LoVo (cell line): ENCODE measurements at regions not wholly inside any gene's neighbourhood (a gene's known extent, or its start where the extent isn't known, plus 50 kb on each side); places are given as distances from the start of the nearest gene placed in this dataset.

ENCODE experiments used
- DNase-seq: peaks from one replicate; pipeline ENCODE4 v3.0.0-alpha.2; 2016; ENCODE audit warnings: low spot score

DNA sequence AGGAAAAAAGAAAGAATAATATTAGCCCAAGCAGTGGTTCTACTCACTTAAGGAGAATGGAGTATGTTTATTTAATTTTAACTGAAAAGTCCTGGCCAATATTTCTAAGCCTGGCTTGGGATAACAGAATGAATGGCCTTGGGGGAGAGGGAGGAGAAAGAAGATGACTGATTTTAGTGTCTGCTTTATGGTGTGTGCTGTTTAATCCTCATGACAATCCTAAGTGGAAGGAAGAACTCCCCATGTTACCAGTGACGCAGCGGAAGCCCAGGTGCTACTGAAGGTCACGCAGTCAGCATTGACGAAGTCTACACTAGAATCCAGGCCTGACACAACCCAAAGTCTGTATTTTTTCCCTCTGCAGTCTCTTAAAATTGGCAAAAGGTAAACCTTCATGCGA, 50.5 kb downstream of the PALM2AKAP2 start:
- no peak for DNase-seq

DNA sequence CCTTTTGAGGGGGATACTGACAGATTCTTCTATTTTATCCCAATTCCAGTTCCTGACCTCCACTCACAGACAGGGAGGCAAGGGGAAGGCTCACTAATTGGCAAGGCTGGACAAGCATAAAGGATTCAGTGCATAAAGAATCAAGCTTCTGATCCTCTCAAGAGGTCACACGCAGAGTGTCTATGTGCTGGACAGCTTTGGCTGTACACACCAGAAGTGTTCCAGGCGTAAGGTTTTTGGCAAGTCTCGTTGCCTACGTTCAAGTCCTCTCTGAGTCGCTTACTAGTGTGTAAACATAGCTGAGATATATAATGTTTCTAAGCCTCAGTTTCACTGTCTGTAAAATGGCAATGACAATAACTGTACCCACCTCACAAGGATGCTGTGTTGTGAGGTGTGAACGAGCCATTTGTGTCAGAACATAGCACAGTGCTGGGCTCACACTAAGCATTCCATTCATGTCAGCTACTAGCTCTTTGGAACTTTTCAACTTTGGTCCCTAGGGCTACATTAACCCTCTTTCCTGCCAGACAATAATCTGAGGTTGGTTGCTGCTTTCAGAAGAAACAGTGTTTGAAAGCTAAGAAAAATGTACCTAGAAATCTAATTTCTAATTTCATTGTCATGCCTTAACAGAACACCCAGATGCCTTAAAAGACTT, 52.1 kb downstream of the PALM2AKAP2 start:
- DNase-seq, result no peak

DNA sequence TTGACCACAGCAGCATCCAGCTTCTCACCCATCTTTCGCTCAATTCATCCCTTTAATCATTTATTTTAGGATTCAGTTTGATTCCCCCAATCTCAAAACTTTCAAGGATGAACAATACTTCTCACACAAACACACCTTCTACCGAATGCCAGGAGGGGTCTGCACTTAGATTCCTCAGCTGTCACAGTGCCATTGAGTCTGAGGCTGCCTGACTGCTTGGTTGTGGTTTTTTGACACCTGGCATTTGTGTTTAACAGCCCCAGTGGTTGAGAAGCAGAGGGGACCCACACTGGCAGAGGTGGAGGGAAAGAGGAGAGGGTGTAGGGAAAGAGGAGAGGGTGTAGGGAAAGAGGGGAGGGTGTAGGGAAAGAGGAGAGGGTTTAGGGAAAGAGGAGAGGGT, 54.9 kb downstream of the PALM2AKAP2 start:
- no peak for DNase-seq

DNA sequence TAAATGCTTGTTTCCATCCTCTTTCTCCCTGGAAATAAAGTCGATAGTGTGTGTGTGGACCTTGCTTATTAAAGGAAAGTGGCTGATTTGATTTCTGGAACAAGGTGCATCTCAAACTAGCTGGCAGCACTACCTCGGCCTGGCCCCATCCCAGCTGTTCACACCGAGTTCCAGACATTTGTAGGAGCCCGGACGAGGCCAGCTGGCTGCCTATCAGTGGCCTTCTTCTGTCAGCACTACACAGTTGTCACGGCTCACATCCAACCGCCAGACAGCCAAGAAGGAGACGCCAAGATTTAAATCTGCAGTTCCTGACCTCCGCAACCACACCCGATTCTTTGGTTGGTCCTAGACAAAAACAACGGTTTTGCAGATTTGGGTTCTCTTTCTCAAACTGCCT, 63.6 kb downstream of the PALM2AKAP2 start:
- no peak for DNase-seq

DNA sequence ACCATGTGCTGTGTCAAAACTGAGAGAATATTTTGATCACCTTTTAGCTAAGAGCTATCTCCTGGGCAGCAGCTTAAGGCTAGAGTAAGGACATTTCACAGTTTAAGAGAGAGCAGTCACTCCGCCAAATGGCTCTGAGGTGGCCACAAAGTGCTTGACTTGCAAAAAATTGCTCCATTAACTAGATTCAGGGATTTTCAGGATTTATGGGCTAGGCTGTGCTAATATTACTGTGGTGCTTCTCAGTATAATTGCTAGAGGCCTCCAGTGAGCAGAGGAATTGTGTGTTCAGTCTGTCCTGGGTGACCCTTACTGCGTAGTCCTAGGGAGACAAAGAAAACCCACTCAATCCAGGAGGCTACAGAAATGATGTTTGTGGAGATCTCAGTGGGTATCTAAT, 65.2 kb downstream of the PALM2AKAP2 start:
- no peak for DNase-seq

DNA sequence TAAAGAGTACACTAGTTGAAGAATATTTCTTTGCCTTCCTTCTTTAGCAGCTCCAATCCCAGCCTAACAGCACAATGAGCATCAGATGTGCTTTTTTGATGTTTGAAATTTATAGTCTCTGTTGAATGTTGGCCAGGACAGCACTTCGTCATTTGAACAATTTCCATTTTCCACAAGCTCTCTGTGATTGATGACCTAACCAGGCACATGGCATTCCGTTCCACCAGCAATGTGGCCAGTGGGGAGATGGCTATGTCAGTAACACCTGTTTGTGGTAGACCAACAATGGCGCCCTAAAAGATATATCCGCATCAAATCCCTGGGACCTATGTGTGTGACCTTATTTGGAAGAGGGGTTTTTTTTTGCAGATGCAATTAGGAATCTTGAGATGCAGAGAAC, 66.8 kb downstream of the PALM2AKAP2 start:
- DNase-seq, result no peak

DNA sequence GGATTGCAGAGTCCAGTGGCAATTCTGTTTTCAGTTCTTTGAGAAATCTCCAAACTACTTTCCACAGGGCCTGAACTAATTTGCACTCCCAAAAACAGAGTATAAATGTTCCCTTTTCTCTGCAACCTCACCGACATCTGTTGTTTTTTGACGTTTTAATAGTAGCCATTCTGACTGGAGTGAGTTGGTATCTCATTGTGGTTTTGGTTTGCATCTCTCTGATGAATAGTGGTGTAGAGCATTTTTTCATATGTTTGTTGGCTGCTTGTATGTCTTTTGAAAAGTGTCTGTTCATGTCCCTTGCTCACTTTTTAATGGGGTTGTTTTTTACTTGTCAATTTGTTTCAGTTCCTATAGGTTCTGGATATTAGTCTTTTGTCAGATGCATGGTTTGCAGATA, 72.6 kb downstream of the PALM2AKAP2 start:
- no peak for DNase-seq

DNA sequence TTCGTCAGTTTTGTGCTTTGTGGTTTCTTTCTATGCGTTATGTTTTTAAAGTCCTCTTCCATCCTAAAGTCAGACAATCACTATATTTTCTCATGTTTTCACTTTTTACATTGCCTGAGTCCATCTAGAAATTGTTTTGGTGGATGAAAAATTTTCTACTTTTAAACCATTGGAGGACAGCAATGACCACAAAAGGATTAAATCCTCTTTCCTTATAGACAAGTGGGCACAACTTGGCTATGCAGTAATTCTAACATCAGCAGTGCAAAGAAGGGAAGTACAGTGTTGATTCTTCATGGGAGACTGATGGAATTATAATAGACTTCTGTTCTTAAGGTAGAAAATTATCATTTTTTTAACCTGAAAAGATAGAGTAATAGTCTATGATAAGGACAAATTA, 75.5 kb downstream of the PALM2AKAP2 start:
- DNase-seq, result no peak

DNA sequence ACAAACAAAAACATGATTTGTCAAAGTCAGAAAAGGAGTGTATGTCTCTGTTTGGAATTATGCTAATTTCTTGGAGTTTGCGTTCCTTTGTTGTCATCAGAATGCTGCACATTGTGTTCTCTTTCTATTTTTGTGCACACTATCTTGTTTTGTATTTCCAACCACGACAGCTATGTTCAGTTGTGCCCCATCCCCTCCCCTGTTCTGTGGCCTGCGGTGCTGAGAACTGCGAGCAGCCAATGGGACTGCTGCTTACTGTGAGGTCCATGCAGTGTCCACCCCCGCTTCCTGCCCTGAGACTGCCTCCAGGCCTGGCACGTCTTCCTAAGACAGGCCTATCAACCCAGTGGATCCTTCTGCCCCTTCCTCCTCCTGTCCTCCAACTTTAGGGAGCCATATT, 76.8 kb downstream of the PALM2AKAP2 start:
- DNase-seq, result no peak

DNA sequence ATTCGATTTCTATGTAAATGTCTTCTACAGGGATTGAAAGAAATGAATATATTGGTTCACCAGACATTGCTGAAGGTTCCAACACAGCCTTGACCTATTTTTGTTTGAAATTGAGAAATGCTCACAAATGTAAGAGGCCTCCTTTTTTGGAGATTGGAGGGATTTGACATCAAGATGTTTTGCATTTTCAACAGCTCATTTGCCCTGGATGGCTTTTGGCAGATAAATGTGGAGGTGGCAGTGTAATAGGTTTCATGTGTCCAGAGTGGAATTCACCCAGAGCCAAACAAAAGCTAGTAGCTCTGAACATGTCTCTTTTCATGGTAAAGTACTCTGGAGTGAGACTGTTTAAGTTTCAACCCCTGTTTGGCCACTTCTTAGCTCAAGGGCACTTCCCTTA, 77.3 kb downstream of the PALM2AKAP2 start:
- no peak for DNase-seq

DNA sequence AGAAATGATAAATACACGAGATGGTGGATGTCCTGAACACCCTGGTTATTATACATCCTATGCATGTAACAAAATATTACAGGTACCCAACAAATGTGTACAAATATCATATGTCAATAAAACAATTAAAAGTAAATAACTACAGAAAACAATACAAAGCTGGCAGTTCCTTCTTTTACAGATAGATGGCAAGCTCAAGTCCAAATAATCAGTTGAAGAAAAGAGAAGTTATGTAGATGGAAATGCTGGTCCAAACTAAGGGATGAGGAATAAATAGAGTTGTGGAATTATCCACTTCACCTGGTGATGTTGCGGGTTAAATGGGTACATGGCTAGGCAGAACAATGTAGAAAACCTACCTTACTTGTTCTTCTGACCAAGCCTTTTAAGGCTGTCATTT, 79.4 kb downstream of the PALM2AKAP2 start:
- no peak for DNase-seq

DNA sequence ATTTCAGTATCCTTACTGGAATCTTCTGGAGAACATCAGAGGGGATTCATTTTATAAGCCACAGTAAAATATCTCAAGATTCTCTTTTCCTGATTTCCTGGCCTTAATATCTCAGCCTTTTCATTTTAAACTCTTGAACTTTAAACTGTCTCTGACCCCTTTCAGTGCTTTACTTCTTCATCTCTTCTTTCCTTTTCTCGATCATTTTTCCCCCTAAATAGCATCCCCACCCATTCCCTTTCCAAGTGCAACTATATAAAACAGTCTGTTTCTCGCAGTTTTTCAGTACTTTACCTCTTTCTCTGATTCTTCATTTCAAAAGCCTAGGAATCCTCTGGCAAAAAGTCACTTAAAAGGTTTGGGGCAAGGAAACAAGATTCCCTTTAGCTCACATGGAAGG, 80.5 kb downstream of the PALM2AKAP2 start:
- DNase-seq, result no peak

DNA sequence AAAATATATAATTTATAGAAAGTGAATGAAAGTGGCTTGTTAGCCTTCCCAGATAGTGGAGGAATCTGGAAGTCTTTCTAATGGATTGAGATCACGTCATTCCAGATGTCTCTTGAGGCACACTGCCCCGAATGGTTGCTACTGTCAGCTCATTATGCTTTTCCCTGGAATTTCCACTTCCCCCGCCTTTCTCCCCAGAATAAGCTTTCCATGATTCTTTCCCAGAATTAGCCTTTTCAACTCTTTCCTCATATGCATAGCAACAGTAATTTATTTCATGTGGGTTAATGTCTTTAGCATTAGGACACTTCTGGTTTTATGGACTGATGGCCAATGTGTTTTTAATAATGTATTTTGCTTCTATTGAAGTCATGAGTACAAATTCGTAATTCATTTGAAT, 81.5 kb downstream of the PALM2AKAP2 start:
- DNase-seq, result no peak

DNA sequence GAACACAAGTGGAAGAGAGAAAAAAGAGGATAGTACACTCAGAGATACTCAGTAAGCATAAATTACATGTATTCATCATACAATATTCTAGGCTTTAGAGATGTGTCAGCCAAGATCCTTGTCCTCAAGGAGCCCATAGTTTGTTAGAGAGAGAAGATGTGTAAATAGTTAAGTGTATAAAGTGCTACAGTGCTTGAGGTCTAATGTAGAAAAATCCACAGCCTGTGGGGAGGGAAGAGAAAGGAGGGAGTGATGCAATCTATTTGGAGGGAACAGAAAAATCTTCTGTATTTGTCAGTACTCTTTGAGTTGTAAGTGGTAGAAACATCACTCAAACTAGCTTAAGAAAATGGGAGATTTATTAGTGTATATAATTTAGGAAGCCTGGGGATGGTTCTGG, 81.9 kb downstream of the PALM2AKAP2 start:
- DNase-seq, result no peak

DNA sequence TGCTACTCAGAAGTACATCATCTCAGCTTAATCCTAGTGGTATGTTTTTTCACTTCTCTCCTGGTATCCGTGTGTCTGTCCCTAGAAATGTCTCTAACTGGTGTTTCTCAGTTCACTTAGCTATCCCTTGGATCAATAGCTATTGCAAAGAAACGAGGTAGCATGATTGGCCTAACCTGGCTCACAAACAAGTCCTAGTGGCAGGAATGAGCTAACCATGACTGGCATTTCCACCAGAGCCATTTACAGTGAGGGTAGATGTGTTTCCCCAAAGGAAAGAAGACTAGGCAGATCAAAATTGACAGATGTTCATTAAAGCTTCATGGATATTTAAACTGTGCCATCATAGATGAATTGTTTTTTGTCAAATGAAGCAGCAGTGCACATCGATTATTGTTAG, 82.5 kb downstream of the PALM2AKAP2 start:
- DNase-seq, result no peak

DNA sequence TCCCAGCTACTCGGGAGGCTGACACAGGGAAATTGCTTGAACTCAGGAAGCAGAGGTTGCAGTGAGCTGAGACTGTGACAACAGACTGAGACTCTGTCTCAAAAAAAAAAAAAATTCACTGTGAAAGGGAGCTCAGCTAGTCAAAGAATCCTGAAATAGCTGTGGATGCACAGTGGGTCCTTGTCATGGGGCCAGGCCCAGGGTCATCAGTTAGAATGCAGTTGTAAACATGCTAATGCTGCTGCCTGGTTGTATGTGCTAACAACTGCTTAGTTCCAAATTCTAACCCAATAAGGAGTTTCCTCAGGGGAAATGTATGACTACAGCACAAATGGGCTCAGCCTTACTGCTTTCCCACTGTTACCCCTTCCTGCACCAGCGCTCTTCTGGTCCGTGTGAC, 84.0 kb downstream of the PALM2AKAP2 start:
- no peak for DNase-seq

DNA sequence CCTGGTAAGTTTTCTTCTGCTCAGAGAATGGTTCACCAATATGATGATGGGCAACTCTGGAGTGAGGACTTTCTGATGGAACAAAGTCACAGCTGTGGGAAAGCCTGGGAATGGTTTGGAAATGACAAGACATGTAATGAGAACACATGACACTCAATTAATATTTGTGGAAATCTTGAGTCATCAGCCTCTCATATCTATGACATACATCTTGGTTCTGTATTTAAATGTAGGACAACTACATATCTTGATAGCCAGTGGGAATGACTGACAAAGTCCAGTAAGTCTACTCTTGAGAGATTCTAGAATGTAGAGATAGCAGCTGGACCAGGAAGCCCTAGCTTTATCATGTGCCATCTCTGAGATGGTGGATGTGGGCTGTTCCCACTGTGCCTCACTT, 85.5 kb downstream of the PALM2AKAP2 start:
- DNase-seq, result no peak

DNA sequence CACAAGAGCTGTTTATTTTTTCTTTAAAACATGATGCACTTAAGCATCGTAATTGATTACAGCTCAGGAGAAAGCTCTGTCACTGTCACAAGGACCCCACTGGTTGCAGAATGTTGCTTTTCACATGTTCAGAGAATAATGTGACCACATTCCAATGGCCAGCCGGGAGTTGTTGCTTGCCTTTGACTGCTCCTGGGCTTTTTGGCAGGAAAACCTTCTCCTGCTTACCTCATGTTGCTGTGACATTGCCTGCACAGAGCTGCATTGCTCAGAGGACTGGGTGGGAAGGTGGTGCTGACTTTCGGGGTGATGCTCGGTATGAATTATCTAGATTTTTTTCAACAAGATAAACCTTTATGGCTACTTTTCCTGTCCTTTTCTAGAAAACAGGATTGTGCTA, 88.2 kb downstream of the PALM2AKAP2 start:
- no peak for DNase-seq

DNA sequence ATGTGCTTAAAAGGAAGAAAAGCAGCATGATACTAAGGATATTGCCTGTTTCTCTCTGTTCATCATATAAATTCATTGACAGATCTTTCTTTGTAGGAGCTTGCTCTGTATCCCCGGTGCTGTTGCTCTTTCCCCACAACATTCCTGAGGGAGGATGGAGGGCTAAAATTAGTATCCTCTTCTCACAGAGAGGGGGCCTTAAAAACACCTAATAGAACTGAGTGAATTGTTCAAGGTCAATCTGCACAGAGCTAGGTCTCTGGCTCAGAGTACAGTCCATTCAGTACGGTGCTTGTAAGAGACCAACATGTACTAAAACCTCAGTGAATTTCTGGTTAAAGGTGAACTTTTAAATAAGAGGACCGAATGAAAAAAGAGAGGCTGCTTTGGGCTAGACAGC, 88.7 kb downstream of the PALM2AKAP2 start:
- no peak for DNase-seq

DNA sequence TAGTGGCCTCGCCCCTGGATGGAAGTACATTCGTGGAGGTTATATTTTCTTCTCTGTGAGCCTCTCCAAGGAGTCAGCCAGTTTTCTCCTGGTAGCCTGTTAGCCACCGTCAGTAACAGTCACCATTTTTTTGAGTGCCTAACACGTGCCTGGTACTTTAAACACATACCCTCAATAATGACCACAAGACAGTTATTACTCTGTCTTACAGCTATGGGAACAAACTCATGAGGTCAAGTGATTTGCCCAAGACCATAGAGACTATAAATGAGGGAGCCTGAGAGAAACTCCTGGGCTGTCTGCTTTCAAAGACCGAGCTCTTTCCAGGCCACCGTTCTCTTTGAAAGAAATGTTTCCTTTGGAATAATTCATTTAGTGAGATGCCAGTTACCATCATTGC, 90.4 kb downstream of the PALM2AKAP2 start:
- no peak for DNase-seq

DNA sequence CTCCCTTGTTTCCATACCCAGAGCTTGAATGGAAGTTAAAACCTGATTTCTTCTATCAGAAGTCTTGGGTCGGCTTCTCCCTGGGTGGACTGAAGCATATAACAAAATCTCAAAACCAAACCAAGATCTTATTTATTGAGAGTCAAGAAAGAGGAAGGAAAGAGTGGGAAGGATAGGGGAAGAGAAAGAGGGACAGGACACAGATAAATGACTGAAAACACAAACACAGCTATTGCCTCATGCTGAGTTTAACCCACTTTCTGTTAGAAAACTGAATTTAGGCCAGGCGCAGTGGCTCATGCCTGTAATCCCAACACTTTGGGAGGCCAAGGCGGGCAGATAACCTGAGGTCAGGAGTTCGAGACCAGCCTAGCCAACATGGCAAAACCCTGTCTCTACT, 92.9 kb downstream of the PALM2AKAP2 start:
- no peak for DNase-seq

DNA sequence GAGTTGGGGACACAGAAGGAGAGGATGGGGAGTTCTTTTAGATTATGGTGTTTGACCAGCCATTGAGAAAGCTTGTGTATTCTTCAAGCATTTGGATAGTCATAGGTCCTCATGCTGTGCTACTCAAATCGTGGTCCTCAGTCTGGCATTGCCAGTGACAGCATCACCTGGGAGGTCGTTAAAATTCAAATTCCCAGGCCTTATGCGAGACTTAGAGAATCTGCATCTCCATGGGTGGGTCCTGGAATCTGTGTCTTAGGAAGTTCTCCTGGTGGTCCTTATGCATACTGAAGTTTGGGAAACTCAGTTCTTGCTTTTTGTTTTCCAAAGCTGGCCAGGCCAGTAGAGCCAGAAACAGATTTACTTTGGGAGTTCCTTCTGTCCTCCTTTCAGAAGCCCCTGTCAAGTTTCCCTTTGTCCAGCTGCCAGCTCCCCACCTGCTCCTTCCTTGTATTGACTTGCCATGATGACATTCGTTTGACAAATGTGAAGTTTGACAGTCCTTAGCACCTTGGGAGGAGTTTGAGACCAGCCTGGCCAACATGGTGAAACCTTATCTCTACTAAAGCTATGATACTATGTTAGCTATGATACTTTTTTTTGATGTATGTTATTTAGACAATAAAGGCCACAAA, 95.6 kb downstream of the PALM2AKAP2 start:
- DNase-seq, result no peak

DNA sequence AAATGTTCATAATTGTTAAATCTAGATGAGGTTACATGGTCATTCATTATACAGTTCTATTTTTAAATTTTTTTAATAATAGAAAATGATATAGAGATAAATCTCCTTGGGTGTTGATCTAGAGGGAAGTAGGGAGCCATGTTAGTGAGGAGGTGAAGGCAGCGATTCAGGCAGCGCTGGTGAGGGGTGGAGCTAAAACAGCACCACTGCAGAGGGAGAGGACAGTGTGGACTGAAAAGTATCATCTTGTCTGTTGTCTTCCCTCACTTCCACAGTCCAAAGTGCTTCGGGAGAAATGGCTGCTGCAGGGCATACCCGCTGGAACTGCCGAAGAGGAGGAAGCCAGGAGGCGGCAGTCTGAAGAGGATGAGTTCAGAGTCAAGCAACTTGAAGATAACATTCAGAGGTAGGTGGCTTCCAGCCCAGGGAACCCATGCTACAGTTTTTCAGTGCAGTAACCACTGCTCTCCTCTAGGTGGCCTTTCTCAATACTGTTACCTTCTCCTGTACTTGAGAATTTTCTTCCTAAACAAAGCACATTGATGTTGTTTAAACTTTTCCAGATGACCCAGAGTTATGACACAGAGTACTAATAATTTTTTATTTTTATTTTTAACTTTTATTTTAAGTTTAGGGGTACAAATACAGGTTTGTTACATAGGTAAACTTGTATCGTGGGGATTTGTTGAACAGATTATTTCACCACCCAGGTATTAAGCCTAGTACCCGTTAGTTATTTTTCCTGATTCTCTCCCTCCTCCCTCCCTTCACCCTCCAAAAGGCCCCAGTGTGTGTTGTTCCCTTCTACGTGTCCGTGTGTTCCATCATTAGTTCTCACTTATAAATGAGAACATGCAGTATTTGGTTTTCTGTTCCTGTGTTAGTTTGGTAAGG, 100.5 kb downstream of the PALM2AKAP2 start:
- DNase-seq, result peak; percentile 41
